B cell (primary cell): ENCODE measurements at regions not wholly inside any gene's neighbourhood (a gene's known extent, or its start where the extent isn't known, plus 50 kb on each side); places are given as distances from the start of the nearest gene placed in this dataset.

Source experiments
- ATAC-seq: fragments of 200-7000 bp; cut with Tn5 transposase; one replicate; pipeline ENCODE4 v1.10.0; 2021; ENCODE audit warnings: low read depth, mild to moderate bottlenecking, moderate number of reproducible peaks, moderate library complexity
- CTCF ChIA-PET: fragments of 350-600 bp; sonication (Branson Sonifier 250); formaldehyde crosslinking; loops from one replicate; lab custom pipeline; 2021; ENCODE audit warnings: antibody characterized with exemption, inconsistent platforms; lab: Charles Lee
- POLR2A ChIA-PET: fragments of 350-600 bp; sonication (Branson Sonifier 250); formaldehyde crosslinking; loops from one replicate; lab custom pipeline; 2021; ENCODE audit warnings: antibody characterized with exemption; lab: Charles Lee
- DNase-seq: peaks from one replicate; pipeline ENCODE4 v3.0.0; 2013
- H2AFZ ChIP-seq: 2 replicates; pipeline ENCODE4 v1.6.1; 2012; ENCODE audit warnings: mild to moderate bottlenecking, low read depth, low read length; ENCODE audit not compliant: insufficient read depth, poor library complexity, severe bottlenecking
- H3K27ac ChIP-seq, 2 donors: 1 replicate in 1 of 2; 2 replicates in 1 of 2; pipeline ENCODE4 v1.5.1; 2012 to 2013; ENCODE audit warnings: low read length in 2 of 2, mild to moderate bottlenecking in 2 of 2, moderate library complexity in 1 of 2
- H3K27me3 ChIP-seq, 4 experiments: fragments of 200-600 bp in 1 of 4; sonication (generic) in 1 of 4; replicated peaks in 1 of 4; 1 replicate in 2 of 4; 2 replicates in 2 of 4; pipeline versions ENCODE4 v1.6.1 to v1.7.0; 2013 to 2016; ENCODE audit warnings: low read length in 3 of 4, mild to moderate bottlenecking in 2 of 4, mixed read lengths in 1 of 4, moderate library complexity in 1 of 4; ENCODE audit not compliant: insufficient read depth in 4 of 4, control insufficient read depth in 3 of 4; ENCODE audit errors: control extremely low read depth in 1 of 4
- H3K36me3 ChIP-seq, 2 experiments: replicated peaks in 1 of 2; 1 replicate in 1 of 2; 2 replicates in 1 of 2; pipeline versions ENCODE4 v1.6.1 to v1.7.1; 2013; ENCODE audit warnings: low read length in 1 of 2; ENCODE audit not compliant: insufficient read depth in 2 of 2, control insufficient read depth in 1 of 2; ENCODE audit errors: control extremely low read depth in 1 of 2, extremely low read depth in 1 of 2
- H3K4me1 ChIP-seq, 2 donors: fragments of 200-600 bp in 1 of 2; sonication (generic) in 1 of 2; 1 replicate in 1 of 2; 2 replicates in 1 of 2; pipeline versions ENCODE4 v1.5.1 to v1.6.1; 2013 to 2017; ENCODE audit warnings: low read length in 2 of 2; ENCODE audit not compliant: control insufficient read depth in 2 of 2, insufficient read depth in 2 of 2
- H3K4me2 ChIP-seq: replicated peaks from 2 replicates; pipeline ENCODE3; 2012; ENCODE audit warnings: mild to moderate bottlenecking, low read depth, low read length; ENCODE audit not compliant: poor library complexity, severe bottlenecking
- H3K4me3 ChIP-seq, 5 experiments: fragments of 200-600 bp in 1 of 5; sonication (generic) in 1 of 5; 1 replicate in 3 of 5; 2 replicates in 2 of 5; pipeline versions ENCODE4 v1.5.1 to v1.7.0; 2011 to 2016; ENCODE audit warnings: low read length in 4 of 5, mild to moderate bottlenecking in 4 of 5, low read depth in 2 of 5, control low read depth in 1 of 5, moderate library complexity in 1 of 5; ENCODE audit not compliant: insufficient read depth in 1 of 5; ENCODE audit errors: control extremely low read depth in 1 of 5, extremely low read depth in 1 of 5
- H3K79me2 ChIP-seq: fragments of 200-600 bp; sonication (generic); one replicate; pipeline ENCODE4 v1.6.0; 2016; ENCODE audit warnings: low read length; ENCODE audit not compliant: control insufficient read depth, insufficient read depth
- H3K9ac ChIP-seq: fragments of 200-600 bp; sonication (generic); 2 replicates; pipeline ENCODE4 v1.6.1; 2017; ENCODE audit warnings: mild to moderate bottlenecking, low read length, moderate library complexity
- H3K9me3 ChIP-seq, 3 donors: one replicate each; pipeline versions ENCODE4 v1.6.1 to v1.7.1; 2013; ENCODE audit warnings: low read length in 2 of 3; ENCODE audit not compliant: control insufficient read depth in 2 of 3, insufficient read depth in 1 of 3; ENCODE audit errors: control extremely low read depth in 1 of 3
- H4K20me1 ChIP-seq: 2 replicates; pipeline ENCODE4 v1.6.0; 2012; ENCODE audit warnings: mild to moderate bottlenecking, low read length; ENCODE audit not compliant: insufficient read depth, control insufficient read depth, poor library complexity, severe bottlenecking
- H3K27ac Mint-ChIP-seq: one replicate; pipeline ENCODE4 v1.8.0; 2021; ENCODE audit warnings: mixed read lengths
- H3K27me3 Mint-ChIP-seq: one replicate; pipeline ENCODE4 v1.8.0; 2021; ENCODE audit warnings: mixed read lengths
- H3K4me1 Mint-ChIP-seq: one replicate; pipeline ENCODE4 v1.8.0; 2021; ENCODE audit warnings: mixed read lengths
- H3K4me3 Mint-ChIP-seq: one replicate; pipeline ENCODE4 v1.8.0; 2021; ENCODE audit warnings: mixed read lengths
- H3K9me3 Mint-ChIP-seq: one replicate; pipeline ENCODE4 v1.8.0; 2022; ENCODE audit warnings: mixed read lengths; ENCODE audit not compliant: insufficient read depth
- CTCF ChIP-seq: fragments of 200-600 bp; IDR thresholded peaks from one replicate; pipeline ENCODE4 v1.8.0; 2022; ENCODE audit warnings: antibody characterized with exemption, mild to moderate bottlenecking
- EZH2 ChIP-seq: IDR thresholded peaks from 2 replicates; pipeline ENCODE4 v1.6.1; 2012; ENCODE audit warnings: borderline replicate concordance, low read depth, mild to moderate bottlenecking, moderate library complexity, low read length; ENCODE audit not compliant: insufficient read depth, poor library complexity, severe bottlenecking
- WGBS: methylation state at CpG from one replicate; pipeline ENCODE4 v1.1.5; 2013; ENCODE audit warnings: missing lambda C conversion rate; ENCODE audit not compliant: insufficient coverage; 5-methylcytosine and 5-hydroxymethylcytosine counted together
- intact Hi-C: fragments of 100-400 bp; cut with micrococcal nuclease; formaldehyde crosslinking; loops from one replicate; pipeline ENCODE4 v1.10.0; 2022

- peaks cover 3% of the 10 kb centered on the region for H3K9me3 Mint-ChIP-seq
- H3K4me1 Mint-ChIP-seq = no peaks in the 10 kb centered on the region
Observed at GRCh38 chr9:2298217-2298616, 283.1 kb downstream of the SMARCA2 start.

More at GRCh38 chr9:2298217-2298616, 283.1 kb downstream of the SMARCA2 start:
- no peak for DNase-seq
- H3K27ac Mint-ChIP-seq = no peak overlapping the region
- Histone ChIP-seq H3K27me3 (no peaks in the 10 kb centered on the region), H3K9ac (no peak overlapping the region), H3K9me3 (peaks cover 0 to 2% (median 0%) of the 10 kb centered on the region in 3 donors), H3K36me3 (no peaks in the 10 kb centered on the region), H2AFZ (no peak overlapping the region), H3K79me2 (no peaks in the 10 kb centered on the region), H3K4me3 (no peak overlapping the region), H3K4me1 (no peaks in the 10 kb centered on the region), H3K27ac (no peak overlapping the region), H3K4me2 (no peak overlapping the region), H4K20me1 (no peaks in the 10 kb centered on the region)
- POLR2A ChIA-PET = no interaction called here
- no peak overlapping the region for H3K4me3 Mint-ChIP-seq
- ATAC-seq = no peak
- CTCF ChIA-PET = no interaction called here
- WGBS = 93% methylated on average over 1 of the region's 1 CpG
- no peak for TF ChIP-seq CTCF
- TF ChIP-seq EZH2 = no peak
- H3K27me3 Mint-ChIP-seq = peaks cover 10% of the 10 kb centered on the region
- intact Hi-C loops = no loop called here
